GM21529 (cell line): ENCODE measurements at regions not wholly inside any gene's neighbourhood (a gene's known extent, or its start where the extent isn't known, plus 50 kb on each side); places are given as distances from the start of the nearest gene placed in this dataset.

ENCODE experiments used
- ATAC-seq: cut with Tn5 transposase; IDR thresholded peaks from one replicate; pipeline ENCODE4 v1.9.1; 2021; ENCODE audit not compliant: unreplicated experiment

DNA sequence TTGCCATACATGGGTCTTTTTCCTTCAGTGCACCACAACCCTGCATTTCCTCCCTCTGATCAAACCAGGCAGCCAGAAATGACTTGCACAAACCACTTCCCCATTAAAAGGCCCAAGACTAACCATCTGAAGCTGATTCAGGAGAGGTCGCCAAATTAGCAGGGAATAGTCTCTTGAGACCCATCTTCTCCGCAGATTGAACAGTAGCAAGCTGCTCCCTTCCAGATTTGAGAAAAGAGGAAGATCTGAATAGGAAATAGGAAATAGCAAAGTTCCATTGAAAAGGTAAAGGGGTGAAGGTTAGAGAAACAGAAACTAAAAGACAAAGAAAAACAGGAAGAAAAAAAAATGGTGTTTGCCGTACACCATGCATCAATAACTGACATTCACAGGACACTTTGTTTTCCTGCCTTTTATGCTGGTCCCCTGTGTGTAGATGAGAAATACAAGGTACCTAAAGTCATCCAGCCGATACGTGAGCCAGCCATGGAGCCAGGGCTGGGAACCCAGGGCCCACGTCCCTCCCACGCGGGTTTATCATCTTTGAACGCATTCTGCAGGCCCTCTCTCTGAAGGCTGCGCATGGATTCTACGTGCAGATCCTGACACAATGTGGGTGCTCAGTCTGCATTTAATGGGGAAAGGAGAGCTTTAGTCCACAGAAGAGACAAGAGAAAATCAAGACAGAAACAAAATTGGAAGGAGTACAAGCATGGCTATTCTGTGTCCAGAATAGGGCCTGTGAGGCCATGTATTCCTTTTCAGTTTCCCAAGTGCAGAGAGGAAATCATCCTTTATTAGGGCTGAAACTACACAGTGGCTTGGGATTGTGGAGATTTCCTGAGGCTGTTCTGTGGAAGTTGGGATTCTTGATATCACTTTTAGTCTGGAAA, 268.4 kb upstream of the NPVF start:
- peak; percentile 88 for ATAC-seq

DNA sequence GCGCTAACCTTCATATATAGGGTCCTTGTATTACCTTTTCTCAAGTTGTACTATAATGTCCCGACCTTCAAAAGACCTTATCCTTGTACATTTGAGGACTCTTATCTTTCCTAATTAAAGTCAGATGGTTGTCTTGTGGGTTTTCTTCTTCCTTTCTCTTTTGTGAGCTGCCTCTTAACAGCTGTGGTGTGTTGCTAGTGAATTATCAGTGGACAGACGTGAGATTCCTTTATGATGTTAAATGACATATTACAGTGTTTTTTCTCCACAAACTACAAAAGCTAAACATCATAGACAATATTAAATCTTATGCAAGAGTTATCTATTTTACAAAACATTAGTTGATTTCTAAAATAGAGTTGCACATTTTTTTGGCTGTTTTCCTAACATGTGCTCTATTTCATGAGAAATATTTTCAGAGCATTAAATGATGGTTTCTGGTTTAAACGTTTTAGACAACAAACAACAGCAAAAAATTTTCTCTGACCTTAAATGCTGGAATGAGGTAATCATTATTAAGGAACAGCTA, 272.2 kb upstream of the NPVF start:
- ATAC-seq: no peak

DNA sequence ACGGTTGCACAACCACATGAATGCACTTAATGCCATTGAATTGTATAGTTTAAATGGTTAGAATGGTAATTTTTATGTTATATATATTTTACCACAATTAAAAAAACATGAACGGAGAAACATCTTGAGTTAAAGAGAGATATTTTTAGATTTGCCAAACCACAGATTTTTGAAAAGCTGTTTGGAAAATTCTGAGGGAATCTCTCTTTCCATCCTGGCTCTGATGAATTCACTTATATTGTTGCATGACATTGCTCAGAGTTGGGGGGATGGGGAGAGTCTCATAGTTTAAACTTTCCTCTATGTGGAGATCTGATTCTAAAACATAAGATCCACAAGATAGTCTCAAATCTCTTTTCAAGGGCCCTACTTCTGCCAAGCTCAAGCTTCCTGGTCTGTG, 275.0 kb upstream of the NPVF start:
- ATAC-seq: no peak

DNA sequence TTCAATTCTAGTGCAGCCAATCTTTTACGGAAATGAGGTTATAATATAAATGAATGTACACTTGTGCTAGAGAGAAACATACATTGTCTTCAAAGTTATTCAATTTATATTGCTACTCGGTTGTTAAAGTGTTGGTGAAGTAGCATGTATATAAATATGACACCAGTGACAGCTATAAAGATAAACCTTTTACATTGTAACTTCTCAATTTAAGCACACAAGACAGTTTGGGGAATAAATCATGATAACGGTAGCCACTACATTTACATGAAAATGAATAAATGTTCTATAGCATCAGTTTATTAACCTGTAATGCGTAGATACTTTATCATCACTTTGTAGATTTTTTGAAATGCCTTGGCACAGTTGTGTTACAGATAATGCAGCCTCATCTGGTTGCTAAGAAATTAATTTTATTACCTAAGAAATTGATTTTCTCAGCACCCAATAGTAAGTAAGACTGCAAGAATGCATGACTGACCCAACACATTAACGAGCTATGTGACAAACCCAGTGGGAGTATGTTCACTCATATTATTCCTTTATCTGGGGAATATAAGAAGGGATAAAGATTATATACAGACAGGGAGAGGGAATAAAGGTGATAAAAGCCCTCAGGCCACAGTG, 283.9 kb upstream of the NPVF start:
- no peak for ATAC-seq

DNA sequence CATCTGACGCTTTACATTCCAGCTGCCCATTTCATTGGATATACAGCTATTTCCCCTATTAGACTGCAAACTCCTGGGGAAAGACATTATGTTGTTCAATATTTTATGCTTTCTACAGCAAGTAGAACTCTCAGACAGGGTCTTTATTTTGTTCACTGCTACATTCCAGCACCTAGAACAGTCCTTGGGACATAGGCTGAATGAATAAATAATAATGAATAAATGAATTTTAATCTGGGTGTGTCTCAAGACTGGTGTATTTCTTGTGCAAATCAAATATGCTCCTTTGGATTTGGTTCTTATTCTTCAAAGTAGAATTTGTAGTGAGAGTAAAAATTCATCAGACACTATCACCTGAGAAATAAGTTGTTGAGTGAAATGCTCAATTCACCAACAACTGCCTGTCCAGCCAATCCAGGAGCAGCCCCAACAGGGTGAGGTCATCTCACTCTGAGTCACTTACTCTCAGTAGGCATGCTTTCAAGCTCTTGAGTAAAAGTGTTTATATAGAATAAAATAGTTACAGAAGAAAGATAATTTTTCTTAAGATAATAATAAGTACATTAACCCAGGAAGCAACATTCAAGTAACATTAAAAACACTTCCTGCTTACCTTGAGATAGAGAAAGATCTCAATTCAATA, 287.5 kb upstream of the NPVF start:
- no peak for ATAC-seq

DNA sequence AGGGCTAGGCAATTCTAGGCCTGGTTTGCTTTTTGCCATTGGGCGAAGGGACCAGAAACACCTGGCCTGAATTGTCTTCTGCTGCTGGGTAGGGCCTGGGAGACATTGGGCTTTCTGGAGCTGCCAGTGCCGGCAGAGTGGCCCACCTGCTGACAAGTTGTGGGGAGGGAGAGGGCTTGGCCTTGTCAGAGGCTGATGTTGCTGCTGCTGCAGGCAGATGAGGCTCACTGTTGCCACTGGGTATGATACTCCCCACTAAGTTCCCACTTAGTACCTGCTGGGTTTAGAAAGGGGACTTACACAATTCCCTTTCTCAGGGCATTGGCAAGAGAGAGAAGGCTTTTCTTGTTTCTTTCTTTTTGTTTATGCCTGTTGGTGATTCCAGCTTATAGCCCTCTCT, 289.6 kb upstream of the NPVF start:
- no peak for ATAC-seq

DNA sequence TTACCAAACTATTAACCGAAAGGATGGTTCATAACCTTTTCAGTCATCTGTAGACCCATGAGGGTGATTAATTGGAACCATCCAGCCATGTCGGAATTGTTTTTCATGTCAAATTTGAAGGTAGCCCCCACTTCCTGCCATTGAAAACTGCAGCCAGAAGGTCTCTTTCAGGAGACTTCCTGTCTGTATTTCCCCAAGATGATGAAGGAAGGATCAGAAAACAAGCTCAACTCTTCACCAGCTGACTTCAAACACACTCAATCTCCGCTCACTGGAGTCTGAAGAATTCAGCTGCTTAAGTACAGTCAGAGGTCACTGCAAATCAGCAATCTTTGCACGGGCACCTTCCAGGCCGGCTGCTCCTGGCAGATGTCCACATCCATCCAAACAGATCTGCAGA, 291.7 kb upstream of the NPVF start:
- ATAC-seq: no peak

DNA sequence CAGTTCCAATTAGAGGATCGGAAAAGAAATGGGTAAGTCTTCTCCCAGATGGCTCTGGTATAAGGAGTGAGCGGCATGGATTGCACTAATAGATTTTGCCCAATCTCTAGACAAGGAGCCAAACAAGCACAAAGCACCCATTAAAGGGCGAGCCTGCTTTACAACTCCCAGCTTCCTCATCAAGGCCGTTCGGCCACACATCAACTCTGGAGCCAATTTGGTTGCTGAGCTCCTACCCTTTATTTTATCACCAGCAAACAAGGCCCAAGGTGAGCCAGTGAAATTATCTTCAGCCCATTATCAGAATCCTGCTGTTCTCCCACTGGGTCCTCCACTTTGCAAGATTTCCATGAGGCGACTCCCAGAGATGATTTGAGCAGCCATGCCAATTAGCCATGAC, 292.2 kb upstream of the NPVF start:
- no peak for ATAC-seq

DNA sequence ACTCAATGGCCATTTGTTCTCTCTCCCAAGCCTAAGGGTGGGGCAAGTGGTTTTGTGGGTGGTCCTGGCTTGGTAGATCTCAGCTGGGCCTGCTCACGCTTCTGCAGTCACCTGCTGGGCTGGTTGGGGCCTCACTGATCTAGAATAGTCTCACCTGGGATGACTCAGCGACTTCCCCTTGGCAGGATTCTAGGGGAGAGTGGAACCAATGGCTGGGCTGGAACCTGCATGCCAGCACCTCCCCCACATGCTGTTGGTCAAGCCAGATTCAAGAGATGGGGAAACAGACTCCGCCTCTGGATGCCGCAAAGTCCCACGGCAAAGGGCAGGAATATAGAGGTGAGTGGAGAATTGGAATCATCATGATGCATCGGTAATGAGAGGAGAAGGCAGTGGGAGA, 292.9 kb upstream of the NPVF start:
- ATAC-seq: no peak

DNA sequence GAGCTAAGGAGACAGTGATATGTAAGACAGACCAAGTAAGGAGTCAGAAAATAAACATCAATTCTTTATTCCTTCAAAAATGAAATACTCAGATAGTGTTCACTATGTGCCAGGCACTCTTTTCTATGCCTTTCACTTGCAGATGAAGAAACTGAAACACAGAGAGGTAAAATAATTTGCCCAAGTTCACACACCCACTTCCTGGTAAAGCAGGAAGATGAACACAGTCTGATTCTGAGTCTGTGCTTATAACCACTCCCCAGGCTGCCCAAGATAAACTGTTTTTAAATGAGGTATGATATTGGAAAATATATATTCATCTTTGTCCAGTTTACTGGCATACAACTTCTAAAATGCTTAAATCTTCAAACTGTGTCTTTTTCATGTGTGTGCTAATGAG, 294.4 kb upstream of the NPVF start:
- no peak for ATAC-seq

DNA sequence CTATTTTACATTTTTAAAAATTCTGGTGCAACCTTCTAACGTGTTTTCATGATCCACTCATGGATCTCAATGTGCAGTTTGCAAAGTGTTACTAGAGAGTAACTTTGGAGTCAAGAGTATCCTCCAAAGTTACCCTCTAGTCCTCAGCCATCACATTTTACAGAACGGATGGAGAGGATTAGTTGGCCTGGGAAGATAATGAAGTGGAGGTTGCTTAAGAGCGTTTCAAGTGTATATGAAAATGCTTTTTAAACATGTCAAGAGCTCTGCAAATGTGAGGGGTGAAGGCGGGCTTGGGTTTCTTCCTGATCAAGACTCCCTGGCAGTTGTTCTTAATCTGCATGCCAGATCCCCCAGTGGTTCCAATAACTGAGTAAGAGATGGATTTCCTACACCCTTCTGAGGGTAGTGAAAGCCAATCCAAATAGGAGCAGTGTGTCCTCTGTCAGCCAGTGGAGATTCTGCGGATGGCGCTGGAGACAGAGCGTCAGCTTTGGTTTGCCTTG, 299.4 kb upstream of the NPVF start:
- ATAC-seq: no peak

DNA sequence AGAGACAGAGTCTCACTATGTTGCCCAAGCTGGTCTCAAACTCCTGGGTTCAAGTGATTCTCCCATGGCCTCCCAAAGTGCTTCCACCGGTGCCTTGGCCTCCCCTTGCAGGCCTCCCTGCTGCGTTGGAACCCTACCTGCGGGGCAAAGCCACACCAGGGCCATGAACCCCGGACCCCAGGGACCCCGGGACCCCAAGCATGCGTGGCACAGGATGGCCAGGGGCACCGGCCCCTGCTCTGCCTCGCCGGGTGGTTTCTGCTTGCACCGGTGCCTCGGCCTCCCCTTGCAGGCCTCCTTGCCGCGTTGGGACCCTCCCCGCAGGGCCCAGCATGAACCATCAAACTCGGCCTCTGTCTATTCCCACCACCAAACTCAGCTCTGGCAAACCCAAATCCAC, 301.0 kb upstream of the NPVF start:
- no peak for ATAC-seq

DNA sequence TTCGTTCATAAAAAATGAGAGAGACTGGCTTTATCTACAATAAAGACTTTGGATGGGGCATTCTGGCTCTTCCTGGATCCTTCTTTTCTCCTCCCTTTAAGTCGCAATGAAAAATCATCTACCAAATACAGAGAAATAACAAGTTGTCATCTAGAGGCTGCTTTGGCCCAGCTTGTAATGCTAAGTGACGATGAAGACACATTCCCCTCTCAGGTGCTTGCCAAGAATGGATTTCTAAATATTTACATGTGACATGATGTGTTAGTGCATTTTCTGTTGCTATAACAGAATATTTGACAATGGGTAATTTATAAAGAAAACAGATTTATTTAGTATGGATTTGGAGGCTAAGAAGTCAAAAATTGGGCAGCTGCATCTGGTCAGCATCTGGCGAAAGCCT, 308.6 kb upstream of the NPVF start:
- no peak for ATAC-seq

DNA sequence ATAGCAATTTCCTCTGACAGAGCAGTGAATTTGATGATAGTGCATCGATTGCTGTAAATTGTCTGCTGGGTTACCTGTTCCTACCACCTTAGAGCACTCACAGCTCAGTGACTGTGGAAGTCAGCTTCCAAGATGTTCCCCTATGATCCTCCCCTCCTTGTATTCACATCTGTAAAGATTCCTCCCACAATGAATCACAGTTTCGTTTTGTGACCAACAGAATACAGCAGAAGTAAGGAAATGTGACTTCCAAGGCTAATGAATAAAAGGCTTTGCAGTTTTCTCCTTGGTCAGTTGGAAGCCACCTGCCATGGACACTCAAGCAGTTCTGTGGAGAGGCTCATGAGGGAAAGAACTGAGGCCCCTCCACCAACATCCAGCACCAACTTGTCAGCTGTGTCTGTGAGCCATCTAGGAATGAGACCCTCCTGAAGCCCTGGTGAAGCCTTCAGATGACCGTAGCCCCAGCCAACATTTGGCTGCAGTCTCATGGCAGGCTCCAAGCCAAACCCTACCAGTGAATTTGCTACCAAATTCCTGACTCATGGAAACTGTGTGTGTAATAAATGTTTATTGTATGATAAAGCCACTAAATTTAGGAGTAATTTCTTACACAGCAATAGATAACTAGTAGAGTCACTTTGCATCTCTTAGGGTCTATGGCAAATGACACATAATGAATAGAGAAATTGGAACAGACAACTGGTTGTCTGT, 309.5 kb upstream of the NPVF start:
- ATAC-seq: no peak

DNA sequence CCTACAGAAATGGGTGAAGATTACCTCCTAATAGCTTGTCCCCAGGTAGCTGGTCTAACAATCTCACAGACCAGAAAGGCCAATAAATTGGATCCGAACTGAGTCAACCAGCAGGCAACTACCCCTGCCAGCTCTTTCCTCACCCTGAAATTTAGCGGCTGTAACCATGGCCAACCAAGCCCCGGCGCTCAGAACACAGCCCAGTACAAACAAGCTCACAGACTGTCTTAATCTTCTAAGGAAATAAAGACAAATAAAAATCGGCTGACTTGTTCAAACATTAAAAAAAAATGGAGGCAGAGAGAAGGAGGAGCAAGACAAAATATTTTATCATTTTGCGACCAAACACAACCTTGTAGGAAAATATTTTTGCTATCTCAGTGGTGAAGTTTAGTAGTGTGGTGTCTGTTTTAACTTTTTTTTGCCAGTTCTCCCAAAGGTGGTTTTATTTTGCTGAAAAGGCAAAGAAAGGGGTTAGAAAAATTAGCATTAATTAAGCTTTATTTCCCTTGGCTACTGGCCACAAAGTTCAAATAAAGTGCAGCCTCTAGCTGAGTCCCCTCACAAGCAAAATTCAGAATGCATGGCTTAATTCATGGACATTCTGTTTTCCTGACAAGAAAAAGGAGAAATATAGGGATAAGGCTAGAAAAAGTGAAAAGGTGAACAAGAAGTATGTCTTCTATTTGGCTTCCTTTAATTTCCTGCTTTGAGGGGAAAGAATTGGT, 313.0 kb upstream of the NPVF start:
- ATAC-seq: no peak

DNA sequence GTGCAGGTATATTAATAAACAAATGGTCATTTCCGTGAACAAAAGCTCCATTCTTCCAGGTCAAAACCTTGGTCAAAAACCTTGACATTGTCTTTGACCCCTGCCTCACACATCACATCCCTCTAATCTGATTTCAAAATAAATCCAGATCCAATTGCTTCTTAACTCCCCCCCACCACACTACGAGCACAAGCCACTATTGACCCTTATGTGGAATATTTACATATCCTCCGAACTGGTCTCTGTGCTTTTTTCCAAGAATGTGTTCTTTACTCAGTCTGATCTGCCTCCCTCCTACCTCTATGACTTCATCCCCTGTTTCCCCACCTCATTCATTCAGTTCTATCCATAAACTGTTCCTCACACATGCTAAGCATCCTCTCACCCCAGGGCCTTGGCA, 313.6 kb upstream of the NPVF start:
- no peak for ATAC-seq

DNA sequence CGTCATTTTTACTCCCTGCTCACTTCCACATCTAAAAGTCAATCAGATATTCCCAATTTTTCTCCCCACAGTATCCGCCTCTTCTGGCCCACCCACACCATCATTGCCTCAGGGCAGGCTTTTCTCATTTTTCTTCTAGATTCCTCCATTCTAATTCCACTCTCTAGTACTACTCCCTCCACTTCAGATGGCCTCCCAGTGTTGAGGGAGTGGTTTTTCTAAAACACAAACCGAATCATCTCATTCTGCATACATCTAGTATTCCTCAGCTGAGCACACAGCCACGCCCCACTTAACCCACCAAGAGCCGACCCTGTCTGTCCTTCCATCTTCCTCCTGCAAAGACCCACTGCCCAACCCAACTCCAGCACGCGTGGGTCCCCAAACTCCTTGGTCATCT, 314.9 kb upstream of the NPVF start:
- ATAC-seq: no peak

DNA sequence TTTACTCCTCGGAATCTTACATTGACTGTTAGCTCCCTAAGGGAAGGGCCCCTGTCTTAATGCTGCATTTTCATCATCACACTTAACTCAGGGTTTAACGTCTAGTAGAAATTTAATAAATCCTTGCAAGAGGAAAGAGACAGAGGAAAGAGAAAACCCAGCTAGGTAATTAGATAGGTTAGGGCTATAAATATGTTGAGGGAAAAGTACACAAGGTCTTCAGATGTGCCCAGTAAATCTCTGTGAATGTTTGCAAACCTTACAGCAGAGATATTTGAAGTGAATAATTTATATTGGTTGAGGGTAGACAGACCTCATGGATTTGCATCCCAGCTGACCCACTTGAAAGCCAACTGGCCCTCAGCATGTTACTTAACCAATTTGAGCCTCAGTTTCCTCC, 315.5 kb upstream of the NPVF start:
- no peak for ATAC-seq

DNA sequence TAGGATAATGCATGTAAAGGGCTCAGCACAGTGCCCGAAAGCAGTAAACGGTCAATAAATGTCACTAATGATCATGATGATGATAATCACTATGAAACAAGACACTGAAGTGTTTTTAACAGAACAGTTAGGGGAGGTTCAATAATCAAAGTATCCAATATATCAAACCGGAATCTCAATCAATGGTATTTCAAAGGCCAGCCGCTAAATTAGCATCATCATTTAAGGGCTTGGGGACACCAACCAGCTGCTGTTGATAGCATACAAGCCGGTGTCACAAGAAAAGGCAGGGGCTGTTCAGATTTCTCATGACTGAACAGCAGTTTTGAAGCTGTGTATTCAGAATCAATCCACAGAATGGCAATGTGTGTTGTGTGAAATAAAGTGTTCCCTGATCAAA, 316.0 kb upstream of the NPVF start:
- no peak for ATAC-seq
